H1 (cell line): ENCODE measurements at regions not wholly inside any gene's neighbourhood (a gene's known extent, or its start where the extent isn't known, plus 50 kb on each side); places are given as distances from the start of the nearest gene placed in this dataset.

Experiments used
- CTCF ChIA-PET: fragments of 300-600 bp; sonication (Branson Sonifier 250); formaldehyde crosslinking; loops from one replicate; lab custom pipeline; 2021; ENCODE audit not compliant: partially characterized antibody; lab: Charles Lee
- POLR2A ChIA-PET: fragments of 300-600 bp; sonication (Branson Sonifier 250); formaldehyde crosslinking; loops from one replicate; lab custom pipeline; 2021; ENCODE audit warnings: inconsistent platforms; ENCODE audit not compliant: partially characterized antibody; lab: Charles Lee
- DNase-seq, 2 experiments: peaks; one replicate each; pipeline versions ENCODE4 v3.0.0 to v3.0.0-alpha.2; 2010 to 2022; ENCODE audit warnings: low spot score in 2 of 2, low read depth in 1 of 2, mixed read lengths in 1 of 2
- FAIRE-seq: peaks from 2 replicates; lab custom pipeline; 2011; peaks lifted over from hg19 to GRCh38; lab: Jason Lieb, UNC
- H2AFZ ChIP-seq: 2 replicates; pipeline ENCODE4 v1.8.1; 2012; ENCODE audit warnings: low read length, inconsistent platforms
- H2AK5ac ChIP-seq: 2 replicates; pipeline ENCODE4 v1.6.1; 2013; ENCODE audit warnings: low read depth, low read length
- H2BK120ac ChIP-seq: replicated peaks from 2 replicates; pipeline ENCODE3; 2013; ENCODE audit warnings: low read depth, low read length, inconsistent platforms
- H2BK12ac ChIP-seq: 2 replicates; pipeline ENCODE4 v1.6.1; 2013; ENCODE audit warnings: low read depth, low read length
- H2BK15ac ChIP-seq: 2 replicates; pipeline ENCODE4 v1.6.1; 2013; ENCODE audit warnings: low read length
- H2BK20ac ChIP-seq: 2 replicates; pipeline ENCODE4 v1.6.1; 2013; ENCODE audit warnings: low read length
- H2BK5ac ChIP-seq: 2 replicates; pipeline ENCODE4 v1.6.1; 2013; ENCODE audit warnings: low read depth, low read length
- H3K14ac ChIP-seq: 2 replicates; pipeline ENCODE4 v1.6.1; 2013; ENCODE audit warnings: inconsistent platforms; ENCODE audit not compliant: insufficient read length
- H3K18ac ChIP-seq: 2 replicates; pipeline ENCODE4 v1.6.1; 2013; ENCODE audit warnings: low read length; ENCODE audit errors: extremely low read depth
- H3K23ac ChIP-seq: 2 replicates; pipeline ENCODE4 v1.6.1; 2013; ENCODE audit warnings: inconsistent platforms; ENCODE audit not compliant: insufficient read length
- H3K23me2 ChIP-seq: 2 replicates; pipeline ENCODE4 v1.6.1; 2013; ENCODE audit warnings: low read depth, low read length
- H3K27ac ChIP-seq: 2 replicates; pipeline ENCODE4 v1.6.1; 2011; ENCODE audit warnings: low read depth, low read length, inconsistent platforms
- H3K27me3 ChIP-seq, 4 experiments: replicated peaks in 1 of 4; 1 replicate in 1 of 4; 2 replicates in 3 of 4; pipeline versions ENCODE4 v1.6.1 to v1.8.1; 2011 to 2013; ENCODE audit warnings: low read length in 3 of 4, mild to moderate bottlenecking in 3 of 4, inconsistent platforms in 2 of 4, mixed read lengths in 2 of 4, moderate library complexity in 1 of 4; ENCODE audit not compliant: control insufficient read depth in 3 of 4, insufficient read depth in 3 of 4; ENCODE audit errors: extremely low read depth in 1 of 4
- H3K36me3 ChIP-seq, 4 experiments: 2 replicates each; pipeline versions ENCODE4 v1.6.1 to v1.8.1; 2011 to 2013; ENCODE audit warnings: mild to moderate bottlenecking in 4 of 4, low read length in 3 of 4, moderate library complexity in 2 of 4, control low read depth in 1 of 4, inconsistent platforms in 1 of 4; ENCODE audit not compliant: insufficient read depth in 4 of 4, control insufficient read depth in 2 of 4
- H3K4ac ChIP-seq: replicated peaks from 2 replicates; pipeline ENCODE3; 2013; ENCODE audit warnings: low read length, low read depth, mixed read lengths, inconsistent platforms; ENCODE audit not compliant: insufficient read length
- H3K4me1 ChIP-seq, 4 experiments: replicated peaks in 1 of 4; 1 replicate in 1 of 4; 2 replicates in 3 of 4; pipeline versions ENCODE4 v1.6.1 to v1.8.1; 2011 to 2013; ENCODE audit warnings: low read length in 3 of 4, inconsistent platforms in 2 of 4, mixed read lengths in 1 of 4; ENCODE audit not compliant: insufficient read depth in 4 of 4, control insufficient read depth in 3 of 4
- H3K4me2 ChIP-seq, 2 experiments: 2 replicates each; pipeline versions ENCODE4 v1.6.1 to v1.8.1; 2011 to 2013; ENCODE audit warnings: low read depth in 2 of 2, low read length in 2 of 2, control low read depth in 1 of 2, inconsistent platforms in 1 of 2, mild to moderate bottlenecking in 1 of 2; ENCODE audit not compliant: insufficient read depth in 1 of 2
- H3K4me3 ChIP-seq, 4 experiments: fragments of 200-600, 300-600 bp in 1 of 4; sonication (generic), shearing (Covaris generic), sonication (Bioruptor Twin) in 1 of 4; 2 replicates each; pipeline versions ENCODE4 v1.5.1 to v1.8.1; 2011 to 2016; ENCODE audit warnings: low read length in 4 of 4, low read depth in 3 of 4, control low read depth in 2 of 4, inconsistent platforms in 2 of 4, mild to moderate bottlenecking in 2 of 4, mixed read lengths in 1 of 4, moderate library complexity in 1 of 4; ENCODE audit not compliant: insufficient read depth in 2 of 4; ENCODE audit errors: extremely low read depth in 1 of 4
- H3K56ac ChIP-seq: replicated peaks from 2 replicates; pipeline ENCODE3; 2013; ENCODE audit warnings: low read depth, mild to moderate bottlenecking, mixed read lengths, low read length, inconsistent platforms; ENCODE audit not compliant: insufficient read length
- H3K79me1 ChIP-seq: 2 replicates; pipeline ENCODE4 v1.6.1; 2013; ENCODE audit warnings: low read depth, low read length, control low read depth
- H3K79me2 ChIP-seq, 2 experiments: 2 replicates each; pipeline versions ENCODE4 v1.6.1 to v1.8.1; 2012 to 2013; ENCODE audit warnings: low read length in 2 of 2, mild to moderate bottlenecking in 2 of 2, inconsistent platforms in 1 of 2; ENCODE audit not compliant: insufficient read depth in 2 of 2, control insufficient read depth in 1 of 2
- H3K9ac ChIP-seq, 4 experiments: replicated peaks in 1 of 4; 1 replicate in 1 of 4; 2 replicates in 3 of 4; pipeline versions ENCODE4 v1.6.1 to v1.8.1; 2011 to 2013; ENCODE audit warnings: low read depth in 3 of 4, low read length in 3 of 4, control low read depth in 2 of 4, mild to moderate bottlenecking in 2 of 4, moderate library complexity in 2 of 4, inconsistent platforms in 1 of 4; ENCODE audit errors: extremely low read depth in 1 of 4
- H3K9me3 ChIP-seq, 2 experiments: 2 replicates each; pipeline versions ENCODE4 v1.6.1 to v1.8.1; 2012 to 2013; ENCODE audit warnings: mild to moderate bottlenecking in 2 of 2, moderate library complexity in 2 of 2, control low read depth in 1 of 2, inconsistent platforms in 1 of 2, low read depth in 1 of 2, low read length in 1 of 2, mixed read lengths in 1 of 2; ENCODE audit not compliant: insufficient read depth in 2 of 2
- H4K20me1 ChIP-seq, 2 experiments: replicated peaks in 1 of 2; 2 replicates each; pipeline versions ENCODE3 to v1.8.1; 2011 to 2013; ENCODE audit warnings: inconsistent platforms in 2 of 2, low read length in 2 of 2, mild to moderate bottlenecking in 1 of 2; ENCODE audit not compliant: insufficient read depth in 2 of 2, control insufficient read depth in 1 of 2
- H4K5ac ChIP-seq: 2 replicates; pipeline ENCODE4 v1.6.1; 2013; ENCODE audit warnings: low read length, low read depth, mixed read lengths, inconsistent platforms; ENCODE audit not compliant: insufficient read length
- H4K8ac ChIP-seq: 2 replicates; pipeline ENCODE4 v1.8.0; 2013; ENCODE audit warnings: mild to moderate bottlenecking, moderate library complexity, low read length, inconsistent platforms; ENCODE audit not compliant: insufficient read depth; ENCODE audit errors: extremely low read depth
- H4K91ac ChIP-seq: replicated peaks from 2 replicates; pipeline ENCODE3; 2013; ENCODE audit warnings: low read length, mixed read lengths, inconsistent platforms; ENCODE audit not compliant: insufficient read length
- ASH2L ChIP-seq: fragments of 200-600, 300-600 bp; sonication (generic); IDR thresholded peaks from one replicate; pipeline ENCODE4 v1.7.1; 2017; ENCODE audit warnings: low read length
- BACH1 ChIP-seq: IDR thresholded peaks from 2 replicates; pipeline ENCODE4 v1.6.1; 2012; ENCODE audit warnings: low read length, improper control_type of control experiment
- CBX5 ChIP-seq: fragments of 300-800, 300-1000 bp; sonication (generic); IDR thresholded peaks from 2 replicates; pipeline ENCODE4 v1.7.1; 2016; ENCODE audit warnings: antibody characterized with exemption, low read length, low read depth
- CHD1 ChIP-seq: IDR thresholded peaks from 2 replicates; pipeline ENCODE4 v1.6.1; 2012; ENCODE audit warnings: low read depth, low read length, improper control_type of control experiment
- EP300 ChIP-seq, 2 experiments: IDR thresholded peaks; 1 replicate in 1 of 2; 2 replicates in 1 of 2; pipeline ENCODE4 v1.6.1; 2011 to 2012; ENCODE audit warnings: low read depth in 2 of 2, low read length in 2 of 2, mild to moderate bottlenecking in 2 of 2, borderline replicate concordance in 1 of 2, inconsistent platforms in 1 of 2, moderate library complexity in 1 of 2
- HDAC6 ChIP-seq: IDR thresholded peaks from one replicate; pipeline ENCODE4 v1.7.1; 2012; ENCODE audit warnings: low read depth, mild to moderate bottlenecking, inconsistent platforms, low read length, moderate library complexity
- KDM4A ChIP-seq: IDR thresholded peaks from one replicate; pipeline ENCODE4 v1.7.1; 2012; ENCODE audit warnings: low read depth, mild to moderate bottlenecking, moderate library complexity, low read length, inconsistent platforms; ENCODE audit not compliant: severe bottlenecking
- NRF1 ChIP-seq: IDR thresholded peaks from 2 replicates; pipeline ENCODE4 v1.6.1; 2011; ENCODE audit warnings: mild to moderate bottlenecking, low read depth, low read length, improper control_type of control experiment
- RBBP5 ChIP-seq: IDR thresholded peaks from 2 replicates; pipeline ENCODE4 v1.7.1; 2012; ENCODE audit warnings: low read depth, mild to moderate bottlenecking, inconsistent platforms, low read length, moderate library complexity, borderline replicate concordance
- SP4 ChIP-seq: IDR thresholded peaks from 2 replicates; pipeline ENCODE4 v1.6.1; 2012; ENCODE audit warnings: low read length, inconsistent platforms
- TAF7 ChIP-seq: optimal IDR thresholded peaks from 2 replicates; pipeline ENCODE3; 2011; ENCODE audit warnings: low read depth, mild to moderate bottlenecking, inconsistent platforms, low read length, moderate library complexity, borderline replicate concordance
- USF2 ChIP-seq: IDR thresholded peaks from 2 replicates; pipeline ENCODE4 v1.6.1; 2011; ENCODE audit warnings: low read length, improper control_type of control experiment
- TF ChIP-seq, protein P1 (sequence below): IDR thresholded peaks from 2 replicates; pipeline ENCODE4 v1.6.1; 2012; ENCODE audit warnings: low read length, inconsistent platforms

GRCh38 chr6:86536121-86536520 is 401.2 kb upstream of the HTR1E start:
- Histone ChIP-seq H2BK120ac (no peak overlapping the region), H3K14ac (no peak overlapping the region), H3K56ac (no peak overlapping the region), H3K27me3 (no peaks in the 10 kb centered on the region), H3K9ac (no peak overlapping the region), H4K20me1 (no peaks in the 10 kb centered on the region), H4K5ac (no peak overlapping the region), H2BK20ac (no peak overlapping the region), H3K4me2 (no peak overlapping the region), H2BK15ac (no peak overlapping the region), H4K91ac (no peak overlapping the region), H3K4ac (no peak overlapping the region), H3K79me2 (no peaks in the 10 kb centered on the region), H2BK5ac (no peak overlapping the region), H3K9me3 (no peaks in the 10 kb centered on the region), H3K27ac (no peak overlapping the region), H3K79me1 (no peaks in the 10 kb centered on the region), H3K18ac (no peak overlapping the region), H3K23ac (no peak overlapping the region), H2BK12ac (no peak overlapping the region), H4K8ac (no peak overlapping the region), H3K4me3 (no peak overlapping the region), H2AK5ac (no peak overlapping the region), H2AFZ (no peak overlapping the region), H3K4me1 (no peaks in the 10 kb centered on the region), H3K36me3 (no peaks in the 10 kb centered on the region), H3K23me2 (no peaks in the 10 kb centered on the region)
- DNase-seq (no peak), FAIRE-seq (no peak)
- ChIA-PET POLR2A (no interaction called here), CTCF (interaction anchor here (0.6 to 1.4 kb wide), 3 partner anchors 13 to 623 kb away, joined by 3 read pairs; no protein-coding TSS in a partner anchor)
- no peak for TF ChIP-seq CBX5
- no peak for TF ChIP-seq ASH2L
- TF ChIP-seq TAF7: no peak
- TF ChIP-seq BACH1: no peak
- no peak for TF ChIP-seq CHD1
- no peak for TF ChIP-seq HDAC6
- no peak for TF ChIP-seq EP300 (IDR thresholded peaks at IDR 0.05; ENCODE audit: borderline replicate concordance in 1 of 2, low read depth in 2 of 2, low read length in 2 of 2)
- no peak for TF ChIP-seq RBBP5
- TF ChIP-seq, protein P1, sequence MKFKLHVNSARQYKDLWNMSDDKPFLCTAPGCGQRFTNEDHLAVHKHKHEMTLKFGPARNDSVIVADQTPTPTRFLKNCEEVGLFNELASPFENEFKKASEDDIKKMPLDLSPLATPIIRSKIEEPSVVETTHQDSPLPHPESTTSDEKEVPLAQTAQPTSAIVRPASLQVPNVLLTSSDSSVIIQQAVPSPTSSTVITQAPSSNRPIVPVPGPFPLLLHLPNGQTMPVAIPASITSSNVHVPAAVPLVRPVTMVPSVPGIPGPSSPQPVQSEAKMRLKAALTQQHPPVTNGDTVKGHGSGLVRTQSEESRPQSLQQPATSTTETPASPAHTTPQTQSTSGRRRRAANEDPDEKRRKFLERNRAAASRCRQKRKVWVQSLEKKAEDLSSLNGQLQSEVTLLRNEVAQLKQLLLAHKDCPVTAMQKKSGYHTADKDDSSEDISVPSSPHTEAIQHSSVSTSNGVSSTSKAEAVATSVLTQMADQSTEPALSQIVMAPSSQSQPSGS: no peak
- TF ChIP-seq KDM4A: no peak
- no peak for TF ChIP-seq USF2
- no peak for TF ChIP-seq NRF1
- TF ChIP-seq SP4: no peak
